ENCODE measurements at regions not wholly inside any gene's neighbourhood (a gene's known extent, or its start where the extent isn't known, plus 50 kb on each side); places are given as distances from the start of the nearest gene placed in this dataset.
"Not testable (repeated sequence)": the region's sequence is repeated elsewhere in the genome, so short reads cannot be mapped to it uniquely, and the experiment has no call there.

DNA sequence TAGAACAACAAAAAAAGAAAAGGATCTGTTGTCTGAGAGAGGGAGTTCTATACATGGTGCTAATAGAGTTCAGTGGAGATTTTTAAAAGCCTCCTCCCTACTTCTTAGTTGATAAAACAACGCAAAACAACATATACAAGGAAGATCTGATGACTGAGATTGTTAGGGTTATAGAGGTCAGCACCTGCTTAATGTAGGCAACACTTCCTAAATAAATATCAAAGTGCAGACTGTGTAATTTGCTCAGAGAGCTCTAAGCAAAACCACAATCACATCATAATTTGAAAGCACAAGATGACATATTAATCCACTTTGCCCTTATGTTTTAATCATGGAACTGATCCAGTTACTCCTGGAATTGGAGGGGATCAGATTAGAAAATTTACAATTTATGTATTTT, 474.5 kb downstream of the PRR16 start:
- H3K9me3 ChIP-seq (ENCODE audit: control insufficient read depth, low read length), result no peaks in the 10 kb centered on the region
- H3K4me3 ChIP-seq (ENCODE audit: insufficient read depth, low read depth, low read length), result no peak overlapping the region
- H3K27ac ChIP-seq (ENCODE audit: insufficient read depth, low read depth, low read length, poor library complexity, severe bottlenecking), result no peak overlapping the region
- no peaks in the 10 kb centered on the region for H3K4me1 ChIP-seq (ENCODE audit: control insufficient read depth, insufficient read depth, low read length)
- 100% methylated on average over 1 of the region's 1 CpG; no CpG with 5 or more reads in 1 of the 2 experiments for WGBS, 2 experiments
- no peaks in the 10 kb centered on the region for H3K36me3 ChIP-seq (ENCODE audit: control insufficient read depth, insufficient read depth, low read length)
- H3K27me3 ChIP-seq (ENCODE audit: control insufficient read depth, insufficient read depth, low read length, poor library complexity, severe bottlenecking), result no peaks in the 10 kb centered on the region

GRCh38 chr5:120942596-120943350, 478.7 kb downstream of the PRR16 start:
- H3K27me3 ChIP-seq (ENCODE audit: control insufficient read depth, insufficient read depth, low read length, poor library complexity, severe bottlenecking), result no peaks in the 10 kb centered on the region
- no peak overlapping the region for H3K27ac ChIP-seq (ENCODE audit: insufficient read depth, low read depth, low read length, poor library complexity, severe bottlenecking)
- H3K9me3 ChIP-seq (ENCODE audit: control insufficient read depth, low read length), result no peaks in the 10 kb centered on the region
- H3K4me3 ChIP-seq (ENCODE audit: insufficient read depth, low read depth, low read length), result no peak overlapping the region
- H3K36me3 ChIP-seq (ENCODE audit: control insufficient read depth, insufficient read depth, low read length), result no peaks in the 10 kb centered on the region
- H3K4me1 ChIP-seq (ENCODE audit: control insufficient read depth, insufficient read depth, low read length), result no peaks in the 10 kb centered on the region
- WGBS, 2 experiments, result 91 to 95% methylated on average over 8 of the region's 8 CpGs

GRCh38 chr5:120949596-120949995, 485.5 kb downstream of the PRR16 start:
- H3K4me3 ChIP-seq (ENCODE audit: insufficient read depth, low read depth, low read length); H3K4me1 ChIP-seq (ENCODE audit: control insufficient read depth, insufficient read depth, low read length); H3K27me3 ChIP-seq (ENCODE audit: control insufficient read depth, insufficient read depth, low read length, poor library complexity, severe bottlenecking); H3K9me3 ChIP-seq (ENCODE audit: control insufficient read depth, low read length); H3K27ac ChIP-seq (ENCODE audit: insufficient read depth, low read depth, low read length, poor library complexity, severe bottlenecking); H3K36me3 ChIP-seq (ENCODE audit: control insufficient read depth, insufficient read depth, low read length): not testable (repeated sequence)
- WGBS, 2 experiments, result 92 to 94% methylated on average over 4 of the region's 4 CpGs

- 82 to 86% methylated on average over 2 of the region's 2 CpGs for WGBS, 2 experiments
- not testable (repeated sequence) for H3K36me3 ChIP-seq (ENCODE audit: control insufficient read depth, insufficient read depth, low read length); H3K27me3 ChIP-seq (ENCODE audit: control insufficient read depth, insufficient read depth, low read length, poor library complexity, severe bottlenecking); H3K4me3 ChIP-seq (ENCODE audit: insufficient read depth, low read depth, low read length); H3K4me1 ChIP-seq (ENCODE audit: control insufficient read depth, insufficient read depth, low read length); H3K27ac ChIP-seq (ENCODE audit: insufficient read depth, low read depth, low read length, poor library complexity, severe bottlenecking); H3K9me3 ChIP-seq (ENCODE audit: control insufficient read depth, low read length)
Measured at GRCh38 chr5:120953445-120953844, 489.3 kb downstream of the PRR16 start.

- H3K4me3 ChIP-seq (ENCODE audit: insufficient read depth, low read depth, low read length), result no peak overlapping the region
- H3K4me1 ChIP-seq (ENCODE audit: control insufficient read depth, insufficient read depth, low read length), result no peaks in the 10 kb centered on the region
- no peaks in the 10 kb centered on the region for H3K9me3 ChIP-seq (ENCODE audit: control insufficient read depth, low read length)
- no peak overlapping the region for H3K27ac ChIP-seq (ENCODE audit: insufficient read depth, low read depth, low read length, poor library complexity, severe bottlenecking)
- H3K36me3 ChIP-seq (ENCODE audit: control insufficient read depth, insufficient read depth, low read length), result no peaks in the 10 kb centered on the region
- no peaks in the 10 kb centered on the region for H3K27me3 ChIP-seq (ENCODE audit: control insufficient read depth, insufficient read depth, low read length, poor library complexity, severe bottlenecking)
Measured at GRCh38 chr5:120954255-120954654, 490.2 kb downstream of the PRR16 start.

- Histone ChIP-seq H3K27me3 (ENCODE audit: control insufficient read depth, insufficient read depth, low read length, poor library complexity, severe bottlenecking) (no peaks in the 10 kb centered on the region), H3K4me3 (ENCODE audit: insufficient read depth, low read depth, low read length) (no peak overlapping the region), H3K36me3 (ENCODE audit: control insufficient read depth, insufficient read depth, low read length) (no peaks in the 10 kb centered on the region), H3K9me3 (ENCODE audit: control insufficient read depth, low read length) (no peaks in the 10 kb centered on the region), H3K4me1 (ENCODE audit: control insufficient read depth, insufficient read depth, low read length) (no peaks in the 10 kb centered on the region), H3K27ac (ENCODE audit: insufficient read depth, low read depth, low read length, poor library complexity, severe bottlenecking) (no peak overlapping the region)
Measured at GRCh38 chr5:120955795-120956194, 491.7 kb downstream of the PRR16 start.

- 92 to 94% methylated on average over 7 of the region's 7 CpGs for WGBS, 2 experiments
- Histone ChIP-seq H3K4me1 (ENCODE audit: control insufficient read depth, insufficient read depth, low read length) (no peaks in the 10 kb centered on the region), H3K9me3 (ENCODE audit: control insufficient read depth, low read length) (no peaks in the 10 kb centered on the region), H3K27ac (ENCODE audit: insufficient read depth, low read depth, low read length, poor library complexity, severe bottlenecking) (no peak overlapping the region), H3K4me3 (ENCODE audit: insufficient read depth, low read depth, low read length) (no peak overlapping the region), H3K27me3 (ENCODE audit: control insufficient read depth, insufficient read depth, low read length, poor library complexity, severe bottlenecking) (no peaks in the 10 kb centered on the region), H3K36me3 (ENCODE audit: control insufficient read depth, insufficient read depth, low read length) (no peaks in the 10 kb centered on the region)
Measured at GRCh38 chr5:120958877-120959485, 494.9 kb downstream of the PRR16 start.

DNA sequence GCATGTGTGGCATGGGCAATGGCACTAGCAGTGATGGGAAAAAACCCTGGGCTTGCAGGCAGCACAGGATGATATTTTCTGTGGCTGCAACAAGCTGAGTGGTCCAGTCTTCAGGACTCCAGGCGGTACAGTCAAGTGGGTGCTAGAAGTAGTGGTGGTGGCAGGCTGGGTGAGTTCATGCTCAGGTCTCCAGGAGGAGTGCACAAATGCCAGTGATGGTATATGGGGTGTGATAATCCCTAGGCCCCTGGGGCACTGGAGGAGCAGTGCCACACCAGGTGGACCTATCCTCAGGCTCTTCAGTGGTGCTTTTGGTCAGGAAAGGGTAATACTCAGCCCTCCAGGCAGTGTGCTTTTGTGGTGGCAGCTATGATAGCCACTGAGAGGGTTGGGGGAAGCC, 496.4 kb downstream of the PRR16 start:
- no peaks in the 10 kb centered on the region for H3K9me3 ChIP-seq (ENCODE audit: control insufficient read depth, low read length)
- no peak overlapping the region for H3K27ac ChIP-seq (ENCODE audit: insufficient read depth, low read depth, low read length, poor library complexity, severe bottlenecking)
- no peaks in the 10 kb centered on the region for H3K4me1 ChIP-seq (ENCODE audit: control insufficient read depth, insufficient read depth, low read length)
- no peaks in the 10 kb centered on the region for H3K36me3 ChIP-seq (ENCODE audit: control insufficient read depth, insufficient read depth, low read length)
- no peak overlapping the region for H3K4me3 ChIP-seq (ENCODE audit: insufficient read depth, low read depth, low read length)
- 93% methylated on average over 1 of the region's 1 CpG for WGBS, 2 experiments
- no peaks in the 10 kb centered on the region for H3K27me3 ChIP-seq (ENCODE audit: control insufficient read depth, insufficient read depth, low read length, poor library complexity, severe bottlenecking)

DNA sequence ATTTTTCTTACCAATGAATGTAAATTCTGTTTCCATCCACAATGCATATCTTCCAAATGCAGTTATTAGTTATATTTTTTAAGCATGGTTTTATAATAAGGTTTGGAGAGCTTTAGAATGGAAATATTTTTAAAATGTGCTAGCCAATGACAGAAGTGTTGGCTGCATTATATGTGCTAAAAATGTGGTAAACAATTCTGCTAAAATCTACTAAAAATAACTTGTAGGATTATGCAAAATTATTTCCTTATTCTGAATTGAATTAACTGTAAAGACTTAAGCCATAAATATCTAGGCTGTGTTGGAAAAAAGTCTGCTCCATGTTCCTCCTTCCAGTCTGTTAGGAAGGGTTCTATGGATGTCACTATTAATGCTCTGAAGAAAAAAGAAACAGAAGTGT, 503.3 kb downstream of the PRR16 start:
- Histone ChIP-seq H3K4me3 (ENCODE audit: insufficient read depth, low read depth, low read length) (no peak overlapping the region), H3K4me1 (ENCODE audit: control insufficient read depth, insufficient read depth, low read length) (no peaks in the 10 kb centered on the region), H3K27me3 (ENCODE audit: control insufficient read depth, insufficient read depth, low read length, poor library complexity, severe bottlenecking) (no peaks in the 10 kb centered on the region), H3K36me3 (ENCODE audit: control insufficient read depth, insufficient read depth, low read length) (no peaks in the 10 kb centered on the region), H3K27ac (ENCODE audit: insufficient read depth, low read depth, low read length, poor library complexity, severe bottlenecking) (no peak overlapping the region), H3K9me3 (ENCODE audit: control insufficient read depth, low read length) (no peaks in the 10 kb centered on the region)

DNA sequence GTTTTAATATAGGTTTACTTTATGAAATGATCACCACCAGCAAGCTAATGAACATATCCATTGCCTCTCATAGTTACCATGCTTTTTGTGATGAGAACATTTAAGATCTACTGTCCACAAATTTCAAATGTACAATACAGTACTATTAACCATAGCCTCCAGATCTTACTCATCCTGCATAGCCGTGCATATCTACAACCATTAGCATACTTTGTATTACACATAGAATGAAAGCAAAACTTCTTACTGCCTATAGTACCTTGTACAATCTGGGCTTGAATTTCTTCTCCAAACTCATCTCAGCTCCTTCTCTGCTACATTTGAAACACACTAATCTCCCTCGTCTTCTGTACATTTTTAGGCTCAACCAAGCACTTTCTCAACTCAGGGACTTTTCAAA, 510.6 kb downstream of the PRR16 start:
- H3K4me3 ChIP-seq (ENCODE audit: insufficient read depth, low read depth, low read length), result no peak overlapping the region
- H3K27me3 ChIP-seq (ENCODE audit: control insufficient read depth, insufficient read depth, low read length, poor library complexity, severe bottlenecking), result no peaks in the 10 kb centered on the region
- H3K27ac ChIP-seq (ENCODE audit: insufficient read depth, low read depth, low read length, poor library complexity, severe bottlenecking), result no peak overlapping the region
- no peaks in the 10 kb centered on the region for H3K36me3 ChIP-seq (ENCODE audit: control insufficient read depth, insufficient read depth, low read length)
- WGBS, 2 experiments, result 91% methylated on average over 2 of the region's 2 CpGs
- H3K4me1 ChIP-seq (ENCODE audit: control insufficient read depth, insufficient read depth, low read length), result no peaks in the 10 kb centered on the region
- H3K9me3 ChIP-seq (ENCODE audit: control insufficient read depth, low read length), result no peaks in the 10 kb centered on the region

DNA sequence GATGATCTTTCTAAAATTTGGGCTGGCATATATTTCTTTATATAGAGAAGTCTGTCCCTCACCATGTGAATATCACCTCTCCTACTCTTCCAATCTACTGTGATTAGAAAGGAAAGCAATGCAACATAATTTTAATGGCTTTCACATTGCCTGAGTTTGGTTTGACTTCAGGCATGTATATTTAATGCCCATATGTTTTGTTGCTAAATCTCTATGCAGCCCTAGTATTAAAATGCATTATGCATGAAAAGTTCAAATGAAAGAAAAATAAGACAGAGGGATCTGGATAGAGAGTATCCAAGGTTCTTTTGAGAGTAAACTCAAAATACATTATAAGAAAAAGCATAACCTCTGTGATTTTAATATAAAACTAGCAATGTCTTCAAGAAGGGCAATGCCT, 518.3 kb downstream of the PRR16 start:
- H3K4me3 ChIP-seq (ENCODE audit: insufficient read depth, low read depth, low read length), result no peak overlapping the region
- no peak overlapping the region for H3K27ac ChIP-seq (ENCODE audit: insufficient read depth, low read depth, low read length, poor library complexity, severe bottlenecking)
- no peaks in the 10 kb centered on the region for H3K9me3 ChIP-seq (ENCODE audit: control insufficient read depth, low read length)
- no peaks in the 10 kb centered on the region for H3K36me3 ChIP-seq (ENCODE audit: control insufficient read depth, insufficient read depth, low read length)
- no peaks in the 10 kb centered on the region for H3K4me1 ChIP-seq (ENCODE audit: control insufficient read depth, insufficient read depth, low read length)
- H3K27me3 ChIP-seq (ENCODE audit: control insufficient read depth, insufficient read depth, low read length, poor library complexity, severe bottlenecking), result no peaks in the 10 kb centered on the region

All from ectodermal cell (in vitro differentiated cells).